ENCODE measurements at regions not wholly inside any gene's neighbourhood (a gene's known extent, or its start where the extent isn't known, plus 50 kb on each side); places are given as distances from the start of the nearest gene placed in this dataset.
"Not testable (repeated sequence)": the region's sequence is repeated elsewhere in the genome, so short reads cannot be mapped to it uniquely, and the experiment has no call there.

DNA sequence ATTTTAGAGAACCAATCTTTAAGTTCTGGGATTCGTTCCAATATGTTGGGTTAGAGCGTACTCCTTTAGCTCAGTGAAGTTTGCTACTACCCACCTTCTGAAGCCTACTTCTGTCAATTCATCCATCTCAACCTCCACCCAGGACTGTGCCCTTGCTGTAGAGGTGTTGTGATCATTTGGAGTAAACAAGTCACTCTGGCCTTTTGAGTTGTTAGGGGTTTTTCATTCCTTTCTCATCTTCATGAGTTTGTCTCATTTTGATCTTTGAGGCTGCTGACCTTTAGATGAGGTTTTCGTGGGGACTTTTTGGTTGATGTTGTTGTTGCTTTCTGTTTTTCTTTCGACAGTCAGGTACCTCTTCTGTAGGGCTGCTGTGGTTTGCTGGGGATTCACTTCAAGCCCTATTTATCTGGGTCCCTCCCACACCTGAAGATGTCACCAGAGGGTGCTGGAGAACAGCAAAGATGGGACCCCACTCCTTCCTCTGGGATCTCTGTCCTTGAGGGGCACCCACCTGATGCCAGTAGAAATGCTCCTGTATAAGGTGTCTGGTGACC, 158.4 kb downstream of the ANKRD36B start:
- not testable (repeated sequence) for DNase-seq (ENCODE audit: low spot score in 2 of 2); H3K4me1 Mint-ChIP-seq; H3K4me3 Mint-ChIP-seq; ATAC-seq (replicated peaks; ENCODE audit: extremely low read depth, poor library complexity, severe bottlenecking); H3K36me3 Mint-ChIP-seq (ENCODE audit: insufficient read depth); H3K27me3 Mint-ChIP-seq; H3K27ac Mint-ChIP-seq (ENCODE audit: low read depth); H3K9me3 Mint-ChIP-seq

DNA sequence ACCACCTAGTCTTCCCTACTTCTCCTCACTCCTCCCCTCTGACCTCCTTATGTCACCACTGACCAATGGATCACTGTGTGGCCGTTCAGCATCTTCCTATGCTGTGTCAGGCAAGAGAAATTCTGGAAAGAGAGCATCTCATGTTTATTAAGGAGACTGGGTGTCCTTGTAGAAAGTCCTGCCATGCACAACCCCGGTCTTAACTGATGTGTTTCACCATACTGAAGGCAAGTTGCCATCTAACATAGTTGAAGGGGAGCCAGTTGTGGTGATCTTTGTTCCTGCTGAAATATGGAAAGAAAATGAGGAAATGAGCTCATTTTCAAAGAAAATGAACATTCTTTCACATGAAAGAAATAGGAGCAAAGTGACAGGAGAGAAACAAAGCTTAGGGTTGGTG, 167.3 kb downstream of the ANKRD36B start:
- not testable (repeated sequence) for ATAC-seq (replicated peaks; ENCODE audit: extremely low read depth, poor library complexity, severe bottlenecking); DNase-seq (ENCODE audit: low spot score in 2 of 2); H3K4me3 Mint-ChIP-seq

DNA sequence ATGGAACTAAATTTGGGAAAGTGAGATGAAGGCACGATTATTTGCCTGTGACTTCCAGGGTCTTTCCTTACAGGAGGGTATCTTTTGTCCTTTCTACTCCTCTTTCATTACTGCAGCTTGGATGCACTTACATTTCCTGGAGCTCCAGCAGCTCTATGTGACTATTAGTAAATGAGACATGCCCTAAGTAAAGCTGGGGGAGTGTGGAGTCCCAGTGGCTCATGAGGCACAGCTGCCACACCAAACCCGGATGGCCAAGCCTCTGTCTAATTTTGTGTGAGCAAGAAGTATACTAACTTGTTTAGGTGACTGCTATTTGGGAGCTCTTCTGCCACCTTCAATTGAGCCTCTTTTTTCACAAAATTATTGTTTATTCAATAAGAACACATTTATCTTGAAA, 183.3 kb downstream of the ANKRD36B start:
- not testable (repeated sequence) for H3K9me3 Mint-ChIP-seq, H3K4me3 Mint-ChIP-seq

More for the DNA sequence above, 167.3 kb downstream of the ANKRD36B start:
- H3K27me3 Mint-ChIP-seq; H3K27ac Mint-ChIP-seq (ENCODE audit: low read depth); H3K9me3 Mint-ChIP-seq; H3K36me3 Mint-ChIP-seq (ENCODE audit: insufficient read depth); H3K4me1 Mint-ChIP-seq: not testable (repeated sequence)

DNA sequence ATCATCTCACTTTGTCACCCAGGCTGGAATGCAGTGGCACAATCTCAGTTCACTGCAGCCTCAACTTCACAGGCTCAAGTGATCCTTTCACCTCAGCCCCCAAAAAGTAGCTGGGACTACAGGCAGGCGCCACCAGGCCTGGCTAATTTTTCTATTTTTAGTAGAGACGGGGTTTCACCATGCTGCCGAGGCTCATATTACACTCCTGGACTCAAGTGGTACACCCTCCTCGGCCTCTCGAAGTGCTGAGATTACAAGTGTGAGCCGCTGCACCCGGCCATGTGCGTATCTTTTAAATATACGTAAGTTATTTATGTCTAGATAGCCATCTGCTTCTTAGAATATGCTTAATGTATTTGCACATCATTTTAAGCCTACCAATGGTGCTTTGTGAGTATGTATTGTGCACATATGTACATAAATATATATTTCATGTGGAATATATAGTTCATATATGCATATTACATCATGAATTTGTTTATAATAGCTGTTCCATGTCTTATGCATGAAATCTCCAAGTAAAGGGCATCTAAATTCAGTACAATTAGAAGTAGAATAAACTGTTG, 184.4 kb downstream of the ANKRD36B start:
- H3K27me3 Mint-ChIP-seq; DNase-seq (ENCODE audit: low spot score in 2 of 2): not testable (repeated sequence)

More for the DNA sequence above, 183.3 kb downstream of the ANKRD36B start:
- H3K27me3 Mint-ChIP-seq; DNase-seq (ENCODE audit: low spot score in 2 of 2); H3K4me1 Mint-ChIP-seq; H3K27ac Mint-ChIP-seq (ENCODE audit: low read depth); ATAC-seq (replicated peaks; ENCODE audit: extremely low read depth, poor library complexity, severe bottlenecking); H3K36me3 Mint-ChIP-seq (ENCODE audit: insufficient read depth): not testable (repeated sequence)

DNA sequence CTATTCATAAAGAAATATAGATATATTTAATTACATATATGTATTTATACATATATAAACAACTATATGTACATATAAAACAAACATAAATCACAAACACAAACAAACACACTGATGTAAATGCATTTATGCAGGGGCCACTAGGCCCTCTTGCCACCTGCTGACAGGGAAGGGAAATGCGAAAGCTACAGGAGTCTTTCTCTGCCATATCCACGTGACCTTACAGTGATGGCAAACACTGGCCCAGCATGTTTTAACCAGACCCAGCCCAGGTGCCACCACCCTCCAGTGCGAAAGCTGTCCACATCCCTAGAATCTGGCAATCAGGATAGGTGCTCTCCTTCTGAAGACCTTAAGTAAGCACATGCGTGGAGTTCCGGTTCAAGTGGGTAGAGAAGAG, 187.0 kb downstream of the ANKRD36B start:
- not testable (repeated sequence) for H3K27ac Mint-ChIP-seq (ENCODE audit: low read depth); H3K27me3 Mint-ChIP-seq; ATAC-seq (replicated peaks; ENCODE audit: extremely low read depth, poor library complexity, severe bottlenecking); H3K4me3 Mint-ChIP-seq; H3K9me3 Mint-ChIP-seq; H3K36me3 Mint-ChIP-seq (ENCODE audit: insufficient read depth); H3K4me1 Mint-ChIP-seq; DNase-seq (ENCODE audit: low spot score in 2 of 2)

More for the DNA sequence above, 184.4 kb downstream of the ANKRD36B start:
- H3K36me3 Mint-ChIP-seq (ENCODE audit: insufficient read depth); H3K4me3 Mint-ChIP-seq; ATAC-seq (replicated peaks; ENCODE audit: extremely low read depth, poor library complexity, severe bottlenecking); H3K9me3 Mint-ChIP-seq; H3K27ac Mint-ChIP-seq (ENCODE audit: low read depth); H3K4me1 Mint-ChIP-seq: not testable (repeated sequence)

DNA sequence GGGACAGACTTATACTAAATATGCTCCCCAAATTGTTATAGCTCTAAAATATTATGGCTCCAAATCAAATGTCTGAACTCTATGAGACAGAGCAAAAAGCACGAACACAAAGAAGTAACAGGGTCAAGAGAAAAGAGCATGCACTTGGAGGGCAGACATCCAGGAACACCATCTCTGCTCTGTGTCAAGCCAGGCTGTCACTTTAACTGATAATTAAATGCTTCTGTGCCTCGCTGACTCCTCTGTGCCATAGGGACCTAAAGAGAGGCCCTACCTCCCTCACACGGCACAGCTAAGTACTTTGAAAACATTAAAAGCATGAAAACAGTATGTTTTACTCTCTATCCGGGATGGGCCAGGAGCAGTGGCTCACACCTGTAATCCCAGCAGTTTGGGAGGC, 194.0 kb downstream of the ANKRD36B start:
- not testable (repeated sequence) for H3K4me1 Mint-ChIP-seq; H3K4me3 Mint-ChIP-seq; H3K27me3 Mint-ChIP-seq; DNase-seq (ENCODE audit: low spot score in 2 of 2); H3K27ac Mint-ChIP-seq (ENCODE audit: low read depth); ATAC-seq (replicated peaks; ENCODE audit: extremely low read depth, poor library complexity, severe bottlenecking); H3K9me3 Mint-ChIP-seq; H3K36me3 Mint-ChIP-seq (ENCODE audit: insufficient read depth)

DNA sequence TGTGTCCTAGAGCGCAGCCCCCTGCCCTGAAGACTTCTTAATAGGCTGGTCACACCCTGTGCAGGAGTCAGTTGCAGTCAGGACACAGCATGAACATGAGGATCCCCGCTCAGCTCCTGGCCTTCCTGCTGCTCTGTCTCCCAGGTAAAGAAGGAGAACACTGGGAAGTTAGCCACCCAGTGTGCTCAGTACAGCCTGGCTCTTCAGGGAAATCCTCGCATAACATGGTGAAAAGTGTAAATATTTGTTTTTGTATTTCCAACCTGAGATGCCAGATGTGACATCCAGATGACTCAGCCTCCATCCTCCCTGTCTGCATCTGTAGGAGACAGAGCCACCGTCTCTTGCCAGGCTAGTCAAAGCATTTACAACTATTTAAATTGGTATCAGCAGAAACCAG, 203.9 kb downstream of the ANKRD36B start:
- H3K27me3 Mint-ChIP-seq; H3K9me3 Mint-ChIP-seq; DNase-seq (ENCODE audit: low spot score in 2 of 2); H3K27ac Mint-ChIP-seq (ENCODE audit: low read depth); H3K4me1 Mint-ChIP-seq; H3K4me3 Mint-ChIP-seq; ATAC-seq (replicated peaks; ENCODE audit: extremely low read depth, poor library complexity, severe bottlenecking); H3K36me3 Mint-ChIP-seq (ENCODE audit: insufficient read depth): not testable (repeated sequence)

DNA sequence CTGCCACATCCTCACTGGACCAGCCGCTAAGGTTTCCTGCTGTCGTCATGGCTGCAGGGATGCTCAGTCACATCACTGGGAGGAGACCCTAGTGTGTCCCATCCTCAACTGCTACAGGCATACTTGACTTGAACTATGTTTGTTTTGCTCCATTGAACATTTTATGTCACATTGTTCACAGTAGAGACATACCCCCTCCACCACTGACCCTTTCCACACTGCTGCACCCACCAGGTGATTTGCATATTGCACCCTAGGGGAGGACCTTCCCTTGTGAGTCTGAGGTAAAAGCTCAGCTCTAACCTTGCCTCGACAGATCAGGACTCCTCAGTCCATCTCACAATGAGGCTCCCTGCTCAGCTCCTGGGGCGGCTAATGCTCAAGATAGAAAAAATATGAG, 213.8 kb downstream of the ANKRD36B start:
- H3K4me1 Mint-ChIP-seq = not testable (repeated sequence)

DNA sequence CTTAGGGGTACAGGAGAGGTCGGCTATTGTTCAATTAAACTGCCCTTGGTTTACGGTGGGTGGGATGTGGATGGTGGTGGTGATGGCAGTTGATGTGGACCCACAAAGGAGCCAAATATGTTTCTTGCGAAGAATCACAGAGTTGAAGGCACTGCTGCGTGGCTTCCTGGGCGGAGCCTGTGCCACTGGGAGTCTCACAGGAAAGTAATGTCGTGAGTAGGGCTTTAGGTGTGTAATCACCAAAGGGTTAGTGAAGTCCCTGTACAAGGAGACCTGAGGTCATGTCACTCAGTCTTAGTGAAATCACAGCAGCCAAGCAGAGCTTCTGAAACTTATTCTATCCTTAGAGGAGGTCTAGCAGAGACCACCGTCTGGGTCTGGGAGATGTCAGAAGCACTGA, 215.3 kb downstream of the ANKRD36B start:
- H3K4me3 Mint-ChIP-seq; H3K27ac Mint-ChIP-seq (ENCODE audit: low read depth); H3K9me3 Mint-ChIP-seq; H3K4me1 Mint-ChIP-seq; DNase-seq (ENCODE audit: low spot score in 2 of 2); H3K27me3 Mint-ChIP-seq; ATAC-seq (replicated peaks; ENCODE audit: extremely low read depth, poor library complexity, severe bottlenecking); H3K36me3 Mint-ChIP-seq (ENCODE audit: insufficient read depth): not testable (repeated sequence)

More for the DNA sequence above, 213.8 kb downstream of the ANKRD36B start:
- H3K9me3 Mint-ChIP-seq; H3K27ac Mint-ChIP-seq (ENCODE audit: low read depth); H3K4me3 Mint-ChIP-seq; H3K36me3 Mint-ChIP-seq (ENCODE audit: insufficient read depth); H3K27me3 Mint-ChIP-seq; DNase-seq (ENCODE audit: low spot score in 2 of 2); ATAC-seq (replicated peaks; ENCODE audit: extremely low read depth, poor library complexity, severe bottlenecking): not testable (repeated sequence)

DNA sequence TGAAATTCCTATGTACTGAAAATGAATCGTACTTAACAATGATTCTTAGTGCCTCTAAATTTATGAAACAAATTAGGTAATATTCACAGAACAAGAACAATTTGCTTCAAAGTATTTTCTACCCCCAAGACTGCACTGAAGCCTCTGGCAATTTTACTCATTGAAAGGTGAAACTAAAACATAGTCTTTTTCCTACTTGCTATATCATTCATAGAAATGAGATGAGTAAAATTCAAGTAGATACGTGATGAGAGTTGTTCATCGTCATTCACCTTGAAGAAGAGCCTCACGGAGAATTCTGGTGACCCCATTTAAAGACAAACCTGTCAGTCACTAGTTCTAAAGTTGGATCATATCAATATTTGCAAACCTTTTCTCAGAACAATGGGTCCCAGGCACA, 226.5 kb downstream of the ANKRD36B start:
- peaks cover 21% of the 10 kb centered on the region for H3K27me3 Mint-ChIP-seq
- ATAC-seq (replicated peaks; ENCODE audit: extremely low read depth, poor library complexity, severe bottlenecking); H3K27ac Mint-ChIP-seq (ENCODE audit: low read depth); H3K36me3 Mint-ChIP-seq (ENCODE audit: insufficient read depth); H3K9me3 Mint-ChIP-seq; DNase-seq (ENCODE audit: low spot score in 2 of 2); H3K4me3 Mint-ChIP-seq; H3K4me1 Mint-ChIP-seq: not testable (repeated sequence)

DNA sequence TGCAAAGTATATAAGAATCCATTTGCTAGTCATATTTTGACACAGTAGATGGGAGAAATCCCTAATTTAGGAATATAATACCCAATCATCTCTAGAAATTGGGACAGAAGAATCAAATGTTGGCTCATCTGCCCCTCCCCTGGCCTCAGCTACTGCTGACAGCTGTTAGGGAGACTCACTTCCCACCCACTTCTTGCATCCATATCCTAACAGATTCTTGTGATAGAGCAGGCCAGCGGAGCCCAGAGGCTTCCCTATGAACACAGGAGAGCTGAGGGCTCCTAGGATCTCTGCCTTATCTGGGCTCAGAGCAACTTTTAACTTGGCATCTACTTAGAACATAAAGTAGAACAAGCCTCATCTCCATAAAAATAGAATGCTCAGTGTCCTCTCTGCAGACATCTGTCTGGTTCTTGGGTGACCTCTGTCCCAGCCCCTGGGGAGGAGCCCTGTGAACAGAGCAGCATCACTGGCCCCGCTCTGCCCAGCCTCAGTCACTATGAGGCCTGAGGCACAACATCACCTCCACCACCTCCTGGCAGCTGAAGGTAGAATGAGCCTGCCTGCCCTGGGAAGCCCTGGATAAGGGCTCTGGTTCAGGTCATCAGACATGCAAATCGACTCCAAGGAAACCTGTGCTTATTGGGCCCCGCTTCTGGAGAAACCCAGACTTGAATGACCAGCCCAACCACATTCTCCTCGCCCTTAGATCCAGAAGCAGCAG, 229.7 kb downstream of the ANKRD36B start:
- no peaks in the 10 kb centered on the region for H3K9me3 Mint-ChIP-seq
- no peak overlapping the region for H3K27ac Mint-ChIP-seq (ENCODE audit: low read depth)
- peaks cover 53% of the 10 kb centered on the region for H3K27me3 Mint-ChIP-seq

DNA sequence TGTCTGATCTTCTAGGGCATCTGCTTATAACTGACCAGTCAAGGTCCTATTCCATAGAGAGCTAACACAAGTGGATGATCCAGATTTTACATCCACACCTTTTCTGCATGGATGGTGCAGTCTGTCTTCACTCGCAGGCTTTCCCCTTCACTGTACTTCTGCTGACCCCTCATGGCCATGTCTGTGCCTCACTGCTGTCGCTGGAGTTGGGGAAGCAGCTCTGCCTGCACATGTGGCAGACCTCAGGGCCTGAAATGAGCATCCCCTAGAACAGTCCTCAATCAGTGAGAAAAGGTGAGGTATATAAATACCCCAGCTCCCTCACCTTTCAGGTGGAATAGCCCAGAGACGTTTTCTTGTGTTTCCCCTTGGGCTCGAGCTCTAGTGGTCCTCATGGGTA, 233.8 kb downstream of the ANKRD36B start:
- Mint-ChIP-seq H3K9me3 (no peaks in the 10 kb centered on the region), H3K27me3 (peaks cover 84% of the 10 kb centered on the region), H3K4me1 (no peaks in the 10 kb centered on the region), H3K27ac (ENCODE audit: low read depth) (no peak overlapping the region), H3K36me3 (ENCODE audit: insufficient read depth) (no peaks in the 10 kb centered on the region), H3K4me3 (no peak overlapping the region)
- ATAC-seq (replicated peaks; ENCODE audit: extremely low read depth, poor library complexity, severe bottlenecking) (no peak), DNase-seq (ENCODE audit: low spot score in 2 of 2) (no peak)

More for the DNA sequence above, 229.7 kb downstream of the ANKRD36B start:
- ATAC-seq (replicated peaks; ENCODE audit: extremely low read depth, poor library complexity, severe bottlenecking) = no peak
- H3K36me3 Mint-ChIP-seq (ENCODE audit: insufficient read depth) = no peaks in the 10 kb centered on the region
- DNase-seq (ENCODE audit: low spot score in 2 of 2) = no peak
- H3K4me1 Mint-ChIP-seq = no peaks in the 10 kb centered on the region
- no peak overlapping the region for H3K4me3 Mint-ChIP-seq

DNA sequence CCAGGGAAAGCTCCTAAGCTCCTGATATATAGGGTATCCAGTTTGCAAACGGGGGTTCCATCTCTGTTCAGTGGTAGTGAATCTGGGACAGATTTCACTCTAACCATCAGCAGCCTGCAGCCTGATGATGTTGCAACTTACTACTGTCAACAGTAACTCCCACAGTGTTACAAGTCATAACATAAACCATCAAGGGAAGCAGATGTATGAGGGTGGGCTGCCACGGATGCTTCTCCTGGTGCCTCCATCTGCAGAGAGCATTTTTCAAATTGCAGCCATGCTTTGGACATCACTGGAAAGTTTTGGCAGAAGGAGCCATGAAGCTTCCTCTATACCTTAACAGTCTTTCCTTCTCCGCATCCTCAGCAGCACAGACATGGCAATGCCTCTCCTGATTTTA, 234.5 kb downstream of the ANKRD36B start:
- Mint-ChIP-seq H3K4me3 (no peak overlapping the region), H3K9me3 (no peaks in the 10 kb centered on the region), H3K27me3 (peaks cover 82% of the 10 kb centered on the region), H3K36me3 (ENCODE audit: insufficient read depth) (no peaks in the 10 kb centered on the region), H3K4me1 (no peaks in the 10 kb centered on the region), H3K27ac (ENCODE audit: low read depth) (no peak overlapping the region)
- DNase-seq (ENCODE audit: low spot score in 2 of 2) (no peak), ATAC-seq (replicated peaks; ENCODE audit: extremely low read depth, poor library complexity, severe bottlenecking) (no peak)

Measured in central memory CD8-positive, alpha-beta T cell (primary cell).